ENCODE measurements at regions not wholly inside any gene's neighbourhood (a gene's known extent, or its start where the extent isn't known, plus 50 kb on each side); places are given as distances from the start of the nearest gene placed in this dataset.
A peak's percentile ranks its signal among the peaks of the same experiment; 100 is the strongest.

- H3K4me1 ChIP-seq: peaks cover 0 to 35% (median 2%) of the 10 kb centered on the region in 10 experiments; a peak in 9 of 20 replicates
- H3K9ac ChIP-seq: no peak overlapping the region
- no peak for TF ChIP-seq Cebpa-rat (IDR thresholded peaks at IDR 0.05)
- H3K27me3 ChIP-seq: no peaks in the 10 kb centered on the region
- no peak overlapping the region for H3K4me3 ChIP-seq
- H3K27ac ChIP-seq: no peak overlapping the region
- no peaks in the 10 kb centered on the region for H3K9me3 ChIP-seq (replicated peaks in 1 of 11)
- H3K36me3 ChIP-seq: no peaks in the 10 kb centered on the region
- H3K4me2 ChIP-seq: no peak overlapping the region
- no peaks in the 10 kb centered on the region for H4K20me1 ChIP-seq
These were observed 128.1 kb upstream of the ZNF648 start for GRCh38 chr1:182189535-182190066.

GRCh38 chr1:182186757-182187146, 125.2 kb upstream of the ZNF648 start:
- peak overlapping the region in 1 of 11 experiments; percentile 0; a peak in 1 of 22 replicates for H3K4me2 ChIP-seq
- no peaks in the 10 kb centered on the region for H3K36me3 ChIP-seq
- no peaks in the 10 kb centered on the region for H3K27me3 ChIP-seq
- TF ChIP-seq Cebpa-rat (IDR thresholded peaks at IDR 0.05): no peak
- H3K27ac ChIP-seq: no peak overlapping the region
- H3K4me3 ChIP-seq: no peak overlapping the region
- no peaks in the 10 kb centered on the region for H3K9me3 ChIP-seq (replicated peaks in 1 of 11)
- no peaks in the 10 kb centered on the region for H4K20me1 ChIP-seq
- H3K4me1 ChIP-seq: peaks cover 0 to 45% (median under 1%) of the 10 kb centered on the region in 10 experiments; a peak in 9 of 20 replicates
- no peak overlapping the region for H3K9ac ChIP-seq

- no peaks in the 10 kb centered on the region for H3K27me3 ChIP-seq
- H3K9ac ChIP-seq: no peak overlapping the region
- H4K20me1 ChIP-seq: no peaks in the 10 kb centered on the region
- H3K4me2 ChIP-seq: peak overlapping the region in 2 of 11 experiments; percentile 40 to 58; a peak in 4 of 22 replicates
- no peak for TF ChIP-seq Cebpa-rat (IDR thresholded peaks at IDR 0.05)
- H3K4me1 ChIP-seq: peaks cover 0 to 43% (median 0%) of the 10 kb centered on the region in 10 experiments; a peak in 8 of 20 replicates
- H3K36me3 ChIP-seq: no peaks in the 10 kb centered on the region
- H3K4me3 ChIP-seq: no peak overlapping the region
- H3K9me3 ChIP-seq (replicated peaks in 1 of 11): no peaks in the 10 kb centered on the region
- no peak overlapping the region for H3K27ac ChIP-seq
These were observed 124.6 kb upstream of the ZNF648 start for GRCh38 chr1:182185842-182186756.

- Histone ChIP-seq H3K27me3 (no peaks in the 10 kb centered on the region), H3K4me2 (peak overlapping the region in 3 of 11 experiments; percentile 25 to 58 (median 40); a peak in 5 of 22 replicates), H3K27ac (no peak overlapping the region), H3K4me1 (peaks cover 0 to 43% (median 0%) of the 10 kb centered on the region in 10 experiments; a peak in 8 of 20 replicates), H3K4me3 (no peak overlapping the region), H3K36me3 (no peaks in the 10 kb centered on the region), H3K9me3 (replicated peaks in 1 of 11) (no peaks in the 10 kb centered on the region), H4K20me1 (no peaks in the 10 kb centered on the region), H3K9ac (no peak overlapping the region)
- no peak for TF ChIP-seq Cebpa-rat (IDR thresholded peaks at IDR 0.05)
These were observed 123.6 kb upstream of the ZNF648 start for GRCh38 chr1:182185136-182185535.

GRCh38 chr1:182183606-182184005, 122.1 kb upstream of the ZNF648 start:
- H3K9ac ChIP-seq: no peak overlapping the region
- H3K9me3 ChIP-seq (replicated peaks in 1 of 11): 0 out of 22 replicates have a peak, but pooled peaks cover 0 to under 1% (median 0%) of the 10 kb centered on the region in 11 experiments
- H3K36me3 ChIP-seq: no peaks in the 10 kb centered on the region
- peak overlapping the region in 2 of 11 experiments; percentile 56 to 74; a peak in 2 of 22 replicates for H3K4me2 ChIP-seq
- no peak overlapping the region for H3K27ac ChIP-seq
- no peaks in the 10 kb centered on the region for H3K27me3 ChIP-seq
- TF ChIP-seq Cebpa-rat (IDR thresholded peaks at IDR 0.05): no peak
- H4K20me1 ChIP-seq: no peaks in the 10 kb centered on the region
- H3K4me1 ChIP-seq: peaks cover 0 to 43% (median 0%) of the 10 kb centered on the region in 10 experiments; a peak in 6 of 20 replicates
- H3K4me3 ChIP-seq: no peak overlapping the region

GRCh38 chr1:182182311-182182710, 120.8 kb upstream of the ZNF648 start:
- Histone ChIP-seq H3K9ac (no peak overlapping the region), H3K4me1 (peaks cover 0 to 43% (median 0%) of the 10 kb centered on the region in 10 experiments; a peak in 6 of 20 replicates), H3K27me3 (no peaks in the 10 kb centered on the region), H4K20me1 (no peaks in the 10 kb centered on the region), H3K27ac (no peak overlapping the region; a peak in 1 of 22 replicates), H3K36me3 (no peaks in the 10 kb centered on the region), H3K4me3 (no peak overlapping the region), H3K4me2 (peak overlapping the region in 2 of 11 experiments; percentile 56 to 74; a peak in 4 of 22 replicates), H3K9me3 (replicated peaks in 1 of 11) (0 out of 22 replicates have a peak, but pooled peaks cover 0 to 3% (median 0%) of the 10 kb centered on the region in 11 experiments)
- TF ChIP-seq Cebpa-rat (IDR thresholded peaks at IDR 0.05): no peak

GRCh38 chr1:182181167-182181572, 119.7 kb upstream of the ZNF648 start:
- peak in 1 of 11 experiments; percentile 24; a peak in 1 of 22 replicates for TF ChIP-seq Cebpa-rat (IDR thresholded peaks at IDR 0.05)
- no peak overlapping the region for H3K4me2 ChIP-seq
- H3K9ac ChIP-seq: no peak overlapping the region
- H4K20me1 ChIP-seq: no peaks in the 10 kb centered on the region
- no peak overlapping the region for H3K4me3 ChIP-seq
- H3K4me1 ChIP-seq: peaks cover 0 to 45% (median 0%) of the 10 kb centered on the region in 10 experiments; a peak in 6 of 20 replicates
- no peaks in the 10 kb centered on the region for H3K36me3 ChIP-seq
- H3K9me3 ChIP-seq (replicated peaks in 1 of 11): 0 out of 22 replicates have a peak, but pooled peaks cover 0 to 3% (median 0%) of the 10 kb centered on the region in 11 experiments
- H3K27ac ChIP-seq: no peak overlapping the region
- H3K27me3 ChIP-seq: no peaks in the 10 kb centered on the region

- Histone ChIP-seq H3K27ac (peak overlapping the region in 5 of 11 experiments; percentile 0 to 72 (median 56); a peak in 6 of 22 replicates), H3K27me3 (no peaks in the 10 kb centered on the region), H4K20me1 (no peaks in the 10 kb centered on the region), H3K4me3 (no peak overlapping the region), H3K4me1 (peaks cover 7 to 62% (median 10%) of the 10 kb centered on the region in 10 experiments; a peak in 19 of 20 replicates), H3K9me3 (replicated peaks in 1 of 11) (0 out of 22 replicates have a peak, but pooled peaks cover 0 to 3% (median 0%) of the 10 kb centered on the region in 11 experiments), H3K36me3 (no peaks in the 10 kb centered on the region), H3K4me2 (peak overlapping the region in 3 of 11 experiments; percentile 41 to 74 (median 73); a peak in 6 of 22 replicates), H3K9ac (0 out of 22 replicates have a peak overlapping the region, but pooled peaks of 1 of the 11 experiments have one; percentile 18)
- no peak for TF ChIP-seq Cebpa-rat (IDR thresholded peaks at IDR 0.05)
These were observed 113.9 kb upstream of the ZNF648 start for GRCh38 chr1:182175361-182175931.

Measured in BLaER1 treated with 17β-estradiol and CSF1 and Interleukin-3, amounts not matched to agents 10 nM and 100 nM (cell line).